Activated CD4-positive, alpha-beta T cell treated with anti-CD3 and anti-CD28 coated beads, Interleukin-2, amount 50 U/mL, for 24 hours (primary cell): ENCODE measurements at regions not wholly inside any gene's neighbourhood (a gene's known extent, or its start where the extent isn't known, plus 50 kb on each side); places are given as distances from the start of the nearest gene placed in this dataset.

Experiments used
- DNase-seq, 2 donors: peaks; one replicate each; pipeline ENCODE4 v3.0.0-alpha.2; 2020; ENCODE audit warnings: low read depth in 1 of 2, low spot score in 1 of 2

DNA sequence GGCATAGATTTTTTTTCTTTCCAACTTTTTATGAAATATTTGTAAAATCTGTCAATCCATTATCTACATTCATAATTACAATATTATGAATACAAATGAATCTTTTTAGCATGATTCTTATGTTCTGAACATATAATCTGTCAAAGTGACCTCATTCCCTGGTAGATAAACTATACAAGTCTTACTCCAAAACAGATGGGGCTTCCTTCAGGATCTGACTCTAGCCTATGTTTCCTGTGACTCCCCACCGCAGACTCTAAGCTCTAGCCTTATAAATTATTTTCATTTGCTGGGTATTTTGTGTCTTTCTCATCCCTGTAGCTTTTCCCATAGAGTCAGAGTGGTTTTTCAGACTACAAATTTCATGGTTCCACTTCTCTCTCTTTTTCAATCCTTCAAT lies 202.1 kb upstream of the KITLG start:
- DNase-seq = no peak

DNA sequence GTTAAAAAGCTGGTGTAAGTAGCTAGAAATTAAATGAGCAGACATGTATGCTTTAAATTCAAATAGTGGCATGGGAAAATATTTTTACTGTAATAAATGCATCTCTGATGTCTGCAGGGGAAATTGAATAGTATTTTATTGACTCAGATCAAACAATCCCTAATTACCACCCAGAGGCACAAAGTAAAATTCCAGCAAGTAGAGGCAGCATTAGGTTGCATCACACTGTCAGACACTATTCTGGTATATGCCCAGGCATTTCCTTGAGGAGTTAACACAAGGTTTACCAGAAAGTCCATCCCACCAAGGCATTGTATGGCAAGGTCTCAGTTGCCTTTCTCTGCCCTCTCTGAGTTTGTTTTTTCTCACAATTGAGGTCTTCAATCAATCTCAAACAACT lies 201.6 kb upstream of the KITLG start:
- DNase-seq = no peak

DNA sequence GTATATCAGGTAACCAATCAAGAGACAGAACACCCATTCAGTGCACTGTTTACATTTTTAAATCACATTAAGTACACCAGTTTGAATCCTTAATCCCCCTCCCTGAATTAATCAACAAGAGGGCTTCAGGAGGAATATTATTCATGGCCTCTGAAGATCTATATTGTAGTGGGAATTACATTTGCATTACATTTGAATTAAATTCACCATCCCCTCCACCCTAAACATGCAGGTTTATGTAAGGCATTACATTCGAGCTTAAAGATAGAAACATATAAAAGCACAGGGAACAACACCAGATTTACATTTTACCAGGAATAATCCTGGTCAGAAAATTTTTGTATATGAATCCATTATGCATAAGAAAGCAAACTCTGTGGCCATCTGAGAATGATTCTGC lies 197.8 kb upstream of the KITLG start:
- DNase-seq = no peak

DNA sequence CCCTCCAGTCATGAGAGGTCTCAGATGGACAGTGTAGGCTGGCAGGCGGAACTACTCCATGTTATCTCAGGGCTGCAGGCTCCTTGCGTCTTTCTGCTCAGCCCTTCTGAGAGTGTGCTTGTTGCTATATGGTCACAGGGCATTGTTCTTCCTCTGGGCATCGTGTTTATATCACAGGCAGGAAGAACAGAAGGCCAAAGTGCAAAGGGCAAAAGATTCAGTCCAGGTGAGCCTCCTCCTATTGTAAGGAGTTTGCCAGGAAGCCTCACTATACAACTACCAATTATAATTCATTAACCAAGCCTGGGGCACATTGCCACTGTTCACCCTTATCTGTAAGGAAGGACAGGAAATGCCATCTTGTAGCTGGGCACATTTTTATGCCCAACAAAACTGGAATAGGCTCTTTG lies 195.5 kb upstream of the KITLG start:
- no peak for DNase-seq

DNA sequence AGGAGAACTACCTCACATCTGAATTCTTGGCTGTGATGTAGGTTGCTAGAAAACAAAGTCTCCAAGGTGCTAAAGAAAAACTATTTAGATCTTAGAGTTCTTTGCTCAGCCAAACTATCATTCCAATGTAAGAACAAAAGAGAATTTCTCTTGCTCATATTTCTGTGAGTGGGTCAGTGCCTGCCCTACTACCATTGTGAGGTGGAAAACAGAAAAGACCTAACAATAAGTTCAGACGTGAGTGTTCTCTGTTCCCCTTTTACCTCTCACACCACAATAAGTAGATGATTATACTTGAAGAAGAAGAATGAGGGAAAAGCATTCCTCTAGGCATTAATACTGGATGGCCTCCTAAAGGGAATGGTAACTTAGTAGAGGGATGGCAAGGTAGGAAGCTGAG lies 187.4 kb upstream of the KITLG start:
- DNase-seq = no peak

DNA sequence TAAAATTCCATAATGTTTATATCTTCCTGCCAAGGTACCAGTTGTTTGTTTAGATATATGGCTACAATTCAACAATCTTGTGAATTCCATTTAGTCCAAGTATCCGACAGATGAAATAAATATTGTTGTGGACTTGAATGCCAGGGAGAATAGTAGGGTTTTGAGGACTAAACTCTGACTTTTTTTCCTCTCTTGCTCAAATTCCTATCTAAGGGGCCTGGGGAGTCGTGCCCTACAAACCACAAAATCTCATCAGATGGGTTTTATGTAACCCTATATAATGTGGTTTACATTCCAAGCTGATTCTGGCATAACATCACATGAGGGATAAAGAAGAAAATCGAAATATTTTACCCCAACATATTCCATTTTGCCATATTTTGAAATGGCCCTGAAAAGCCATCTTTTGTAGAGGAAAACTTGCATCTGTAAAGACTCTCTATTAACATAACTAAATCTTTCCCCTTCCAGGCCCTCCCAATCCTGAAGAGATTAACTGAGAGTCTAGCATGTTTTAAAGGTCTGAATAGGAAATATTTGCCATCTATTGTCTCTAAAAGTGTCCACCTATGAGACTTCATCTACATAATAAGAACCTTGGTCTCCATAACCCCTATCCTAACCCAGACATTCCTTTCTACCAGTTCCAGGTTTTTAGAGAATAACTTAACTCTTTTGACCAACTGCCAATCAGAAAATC lies 184.7 kb upstream of the KITLG start:
- DNase-seq = no peak

DNA sequence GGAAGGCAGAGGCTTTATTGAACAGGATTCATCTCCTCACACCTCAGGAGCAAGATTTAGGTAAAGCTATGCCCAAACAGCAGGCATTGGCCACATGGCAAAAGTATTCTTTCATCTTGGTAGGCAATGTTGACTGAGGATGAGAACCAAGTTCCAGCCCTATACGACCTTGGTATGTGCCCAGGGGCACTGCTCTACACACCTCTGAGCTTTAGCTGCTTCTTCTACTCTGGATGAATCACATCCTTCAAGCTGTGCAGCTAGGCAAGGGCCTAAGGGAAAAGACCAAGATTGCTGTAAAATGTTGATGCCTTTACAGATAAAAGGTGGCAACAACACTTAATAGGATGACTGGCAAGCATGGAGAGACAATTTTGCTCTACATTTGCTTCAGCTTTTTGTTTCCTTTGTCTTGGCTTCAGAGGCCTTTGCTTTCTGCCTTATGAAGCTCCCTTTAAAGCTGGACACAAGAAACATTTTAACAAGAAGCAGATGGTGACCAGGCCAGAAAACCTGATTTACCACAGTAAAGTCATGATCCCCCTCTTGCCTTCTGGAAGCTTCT lies 183.3 kb upstream of the KITLG start:
- DNase-seq = no peak

DNA sequence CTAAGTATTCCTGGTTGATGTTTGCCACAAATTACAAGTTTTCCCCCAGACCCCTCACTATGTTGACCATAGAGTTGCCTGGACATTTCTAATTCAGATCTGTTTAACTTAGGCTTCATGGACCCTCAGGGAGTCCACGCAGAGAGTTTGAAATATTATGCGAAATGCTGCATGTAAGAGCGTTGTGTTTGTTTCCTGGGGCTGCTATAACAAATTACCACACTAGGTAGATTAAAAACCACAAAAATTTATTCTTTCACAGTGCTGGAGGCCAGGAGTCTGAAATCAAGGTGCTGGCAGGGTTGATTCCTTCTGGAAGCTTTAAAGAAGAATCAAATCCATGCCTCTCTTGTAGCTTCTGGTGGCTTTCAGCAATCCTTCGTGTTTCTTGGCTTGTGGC lies 177.9 kb upstream of the KITLG start:
- DNase-seq = no peak

DNA sequence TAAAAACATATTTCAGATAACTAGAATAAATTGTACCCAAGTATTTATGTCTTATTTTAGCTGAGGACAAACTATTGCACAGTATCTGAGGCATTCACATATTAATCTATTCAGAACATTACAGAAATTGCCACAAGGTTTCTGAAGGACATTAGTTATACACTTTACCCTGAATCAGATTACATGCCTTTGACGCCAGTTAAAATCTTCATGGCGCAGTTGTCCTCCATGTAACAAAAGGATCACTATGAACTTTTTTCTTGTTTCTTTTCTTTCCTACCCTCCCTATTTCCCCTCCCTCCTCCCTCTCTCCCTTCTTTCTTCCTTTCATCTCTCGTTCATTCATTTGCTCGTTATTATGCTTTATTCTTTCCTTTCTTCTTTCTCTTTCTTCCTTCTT lies 176.6 kb upstream of the KITLG start:
- no peak for DNase-seq

DNA sequence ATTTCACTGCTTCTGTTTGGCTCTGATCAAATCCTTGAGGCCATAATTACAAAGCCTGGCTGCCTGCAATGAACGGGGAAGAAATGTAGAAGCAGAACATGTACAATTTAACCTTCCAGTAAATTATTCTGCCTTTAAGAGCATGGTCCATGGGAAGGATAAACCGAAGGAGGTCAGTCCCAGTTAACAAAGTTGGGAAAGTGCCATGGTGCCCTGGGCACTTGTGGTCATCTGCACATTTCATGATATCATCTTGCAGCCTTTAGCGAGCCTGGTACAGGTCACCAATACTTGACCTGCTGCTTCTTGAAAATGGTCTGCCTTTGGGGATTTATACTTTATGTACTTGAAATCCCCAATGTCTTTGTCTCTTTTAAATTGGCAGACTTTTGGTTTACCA lies 175.9 kb upstream of the KITLG start:
- no peak for DNase-seq

DNA sequence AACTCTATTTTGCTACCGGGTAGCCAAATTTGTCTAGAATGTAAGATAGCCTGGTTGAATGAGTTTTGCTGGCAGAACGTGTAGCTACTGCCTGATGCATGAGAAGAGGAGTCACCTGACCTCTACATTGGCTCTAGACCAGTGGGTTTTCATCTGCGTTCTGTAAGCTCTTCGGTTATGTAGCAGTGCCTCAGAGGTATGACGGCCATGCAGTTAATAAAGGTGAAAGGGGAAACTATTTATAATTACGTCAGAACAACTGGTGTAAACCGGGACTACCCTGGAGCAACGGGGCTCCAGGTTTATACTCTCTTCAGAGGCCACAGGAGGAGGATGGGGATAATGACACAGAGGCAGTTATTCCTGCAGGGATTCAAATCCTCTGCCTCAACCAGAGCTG lies 173.4 kb upstream of the KITLG start:
- DNase-seq = no peak

DNA sequence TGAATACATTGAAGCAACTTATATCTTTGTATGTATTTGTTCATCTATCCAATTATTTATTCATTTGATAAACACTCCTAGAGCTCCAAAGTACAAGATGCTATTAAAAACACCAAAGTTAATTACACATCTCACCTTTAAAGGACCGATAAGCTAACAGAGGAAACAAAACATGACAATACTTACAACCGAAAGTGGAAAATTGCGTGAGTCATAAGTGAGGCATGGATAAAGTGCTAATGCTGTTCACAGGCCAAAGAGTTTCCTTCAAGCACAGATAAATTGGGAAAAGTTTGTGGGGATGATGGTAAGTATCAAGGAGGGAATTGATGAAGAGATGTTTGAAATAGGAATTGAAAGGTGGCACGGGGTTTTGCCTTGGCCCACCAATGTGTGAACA lies 172.8 kb upstream of the KITLG start:
- DNase-seq = no peak

DNA sequence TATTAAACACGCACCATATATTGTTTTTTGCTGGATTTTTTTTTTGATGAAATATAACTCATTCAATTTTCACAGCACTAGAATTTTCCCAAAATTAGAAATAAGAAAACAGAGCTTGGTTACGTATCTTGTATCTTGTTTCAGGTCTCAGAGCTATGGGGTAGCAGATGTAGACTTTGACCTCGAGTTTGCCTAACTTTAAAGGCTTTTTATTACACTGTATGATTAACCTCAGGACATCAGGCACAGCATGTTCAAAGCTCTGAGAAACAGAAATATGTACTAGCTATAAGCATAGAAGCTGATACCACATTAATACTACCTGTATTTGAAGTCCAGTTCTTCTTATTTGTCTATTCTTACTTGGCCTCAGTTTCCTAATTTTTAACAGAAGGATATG lies 171.9 kb upstream of the KITLG start:
- DNase-seq = no peak

DNA sequence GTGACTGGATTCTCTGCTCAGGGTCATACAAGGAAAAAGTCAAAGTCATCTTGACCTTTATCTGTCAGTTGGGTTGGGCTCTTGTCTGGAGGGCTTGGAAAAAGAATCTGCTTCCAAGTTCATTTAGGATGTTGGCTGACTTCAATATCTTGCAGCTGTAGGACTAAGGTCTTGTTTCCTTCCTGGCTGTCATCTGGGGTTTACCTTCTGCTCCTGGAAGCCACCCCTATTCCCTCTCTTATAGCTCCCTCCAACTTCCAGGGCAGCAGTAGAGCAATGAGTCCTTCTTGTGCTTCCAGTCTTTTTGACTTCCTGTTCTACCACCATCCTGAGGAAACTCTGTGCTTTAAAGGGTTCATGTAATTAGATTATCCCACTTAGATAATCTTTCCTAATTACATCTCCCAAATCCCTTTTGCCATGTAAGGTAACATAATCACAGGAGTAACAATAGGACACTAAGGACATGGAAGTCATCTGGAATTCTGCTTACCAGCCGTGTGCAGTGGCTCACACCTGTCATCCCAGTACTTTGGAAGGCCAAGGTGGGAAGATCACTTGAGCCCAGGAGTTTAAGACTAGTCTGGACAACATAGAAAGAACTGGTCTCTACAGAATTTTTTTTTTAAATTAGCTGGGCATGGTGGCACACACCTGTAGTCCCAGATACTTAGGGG lies 170.7 kb upstream of the KITLG start:
- DNase-seq = no peak

DNA sequence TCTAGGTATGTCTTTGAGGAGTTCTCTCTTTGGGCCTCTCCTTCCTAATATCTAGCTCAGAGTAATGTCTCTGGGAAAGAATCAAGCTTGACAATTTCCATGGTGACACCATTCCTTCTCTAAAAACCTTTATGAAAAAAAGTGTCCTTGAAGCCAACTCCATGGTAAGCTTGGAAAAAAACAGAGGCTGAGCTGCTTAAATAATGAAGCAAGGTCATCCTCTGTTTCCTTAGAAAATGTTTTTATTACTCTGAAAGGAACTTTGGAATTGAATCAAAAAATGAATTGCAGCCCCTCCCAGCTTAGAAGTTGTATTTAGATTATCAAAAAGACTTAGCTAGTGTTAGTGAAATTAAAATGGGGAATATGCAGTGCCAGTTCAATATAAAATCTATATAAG lies 166.1 kb upstream of the KITLG start:
- no peak for DNase-seq

DNA sequence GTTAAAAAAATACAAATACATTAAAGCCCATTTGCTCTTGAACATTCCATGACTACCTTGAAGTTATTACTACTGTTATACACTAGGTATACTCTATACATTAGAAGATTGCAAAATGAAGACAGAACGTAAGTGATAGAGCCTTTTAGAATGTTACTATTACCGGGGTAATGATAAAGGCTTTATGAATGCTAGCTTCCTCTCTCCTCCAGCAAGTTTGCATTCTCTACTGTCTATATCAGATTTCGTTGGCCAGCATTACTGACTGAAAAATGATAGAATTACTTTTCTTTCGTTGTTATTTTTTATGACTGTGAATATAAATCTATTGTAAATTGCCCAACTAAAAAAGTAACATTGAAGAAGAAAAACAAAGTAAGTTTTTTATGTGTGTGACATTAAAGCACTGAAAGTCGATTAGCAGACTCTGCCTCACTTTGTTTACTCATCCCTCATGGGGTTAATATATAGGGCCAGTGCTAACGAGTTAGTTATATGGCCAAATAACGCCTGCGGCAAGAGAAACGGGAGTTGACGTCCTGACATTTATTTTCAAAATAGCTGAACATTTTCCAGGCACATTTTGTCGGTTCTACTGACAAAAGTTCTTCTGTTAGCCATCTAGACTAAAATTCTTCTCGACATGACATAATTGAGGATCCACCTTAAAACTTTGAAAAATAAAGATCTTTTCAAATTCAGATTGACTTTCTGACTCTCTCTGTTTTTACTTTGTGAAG lies 163.8 kb upstream of the KITLG start:
- DNase-seq = no peak

DNA sequence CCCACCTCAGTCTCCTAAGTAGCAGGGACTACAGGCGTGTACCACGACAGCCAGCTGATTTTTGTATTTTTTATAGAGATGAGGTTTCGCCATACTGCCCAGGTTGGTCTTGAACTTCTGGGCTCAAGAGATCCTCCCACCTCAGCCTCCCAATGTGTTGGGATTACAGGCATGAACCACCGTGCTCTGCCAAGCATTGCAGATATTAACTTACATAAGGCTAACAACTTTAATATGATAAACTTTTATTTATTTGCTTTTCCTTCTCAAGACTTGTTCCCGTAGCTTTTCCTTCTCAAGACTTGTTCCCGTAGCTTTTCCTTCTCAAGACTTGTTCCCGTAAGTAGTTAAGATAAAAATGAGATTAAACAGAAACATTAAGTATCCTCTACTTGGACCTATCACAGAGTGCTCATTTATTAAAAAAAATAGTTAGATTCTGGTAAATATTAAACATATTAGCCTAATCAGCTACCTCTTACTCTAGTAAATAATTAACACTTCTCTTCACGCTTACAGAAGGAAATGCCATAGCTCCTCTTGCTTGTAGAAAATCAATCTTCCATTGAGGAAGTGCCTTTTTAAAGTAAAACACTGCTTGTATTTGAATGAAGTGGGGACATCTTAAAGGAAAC lies 157.7 kb upstream of the KITLG start:
- DNase-seq = no peak

DNA sequence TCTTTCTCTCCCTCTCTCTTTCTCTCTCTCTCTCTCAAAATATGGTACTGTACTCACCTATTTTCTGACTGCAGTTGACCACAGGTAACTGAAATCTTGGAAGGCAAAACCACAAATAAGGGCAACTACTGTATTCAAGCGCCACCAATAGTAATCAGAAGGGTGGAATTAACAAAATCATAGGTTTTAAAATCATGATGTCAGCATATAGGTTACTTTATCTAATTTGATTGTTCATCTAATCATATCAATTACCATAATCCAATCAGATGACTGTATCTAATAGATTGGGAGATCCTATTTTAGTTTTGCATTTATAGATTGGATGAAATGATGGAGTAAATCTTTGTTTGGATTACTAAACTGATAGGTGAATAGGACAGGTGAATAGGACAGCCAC lies 155.8 kb upstream of the KITLG start:
- DNase-seq = no peak

DNA sequence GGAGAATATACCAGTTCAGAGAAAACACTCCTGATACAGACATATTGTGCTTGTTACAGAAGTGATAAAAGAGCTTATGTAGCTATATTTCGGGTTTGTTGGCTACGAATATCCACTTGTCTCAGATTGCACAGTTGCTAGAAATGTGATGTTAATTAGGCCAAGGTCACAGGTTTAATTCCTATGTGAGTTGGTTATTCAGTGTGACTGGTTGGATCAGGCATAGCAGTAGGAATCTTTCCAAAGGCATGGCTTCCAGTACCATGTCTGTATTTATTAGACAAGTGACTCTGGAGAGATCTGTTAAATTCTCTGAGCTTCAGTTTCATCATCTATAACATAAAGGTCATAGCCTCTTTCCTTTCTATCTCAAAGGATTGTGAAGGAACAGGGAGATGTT lies 152.7 kb upstream of the KITLG start:
- DNase-seq = no peak

DNA sequence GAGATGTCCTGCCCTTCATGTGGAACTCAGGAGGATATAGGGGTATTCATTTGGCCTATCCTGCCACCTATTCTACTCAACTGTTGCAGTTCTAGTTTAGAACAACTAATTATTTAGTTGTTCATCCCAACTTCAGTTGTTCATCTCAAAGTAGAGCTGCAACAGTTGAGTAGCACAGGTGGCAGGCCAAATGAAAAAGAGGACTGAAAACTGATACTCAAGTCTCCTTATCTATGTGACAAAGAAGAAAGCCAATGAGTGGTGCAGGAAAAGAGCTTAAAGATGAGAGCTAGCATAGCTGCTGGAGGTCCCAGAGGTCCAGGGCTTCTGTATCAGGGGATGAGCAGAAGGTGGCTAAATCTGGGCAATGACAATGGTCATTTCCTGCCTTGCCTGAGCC lies 148.9 kb upstream of the KITLG start:
- DNase-seq = no peak

DNA sequence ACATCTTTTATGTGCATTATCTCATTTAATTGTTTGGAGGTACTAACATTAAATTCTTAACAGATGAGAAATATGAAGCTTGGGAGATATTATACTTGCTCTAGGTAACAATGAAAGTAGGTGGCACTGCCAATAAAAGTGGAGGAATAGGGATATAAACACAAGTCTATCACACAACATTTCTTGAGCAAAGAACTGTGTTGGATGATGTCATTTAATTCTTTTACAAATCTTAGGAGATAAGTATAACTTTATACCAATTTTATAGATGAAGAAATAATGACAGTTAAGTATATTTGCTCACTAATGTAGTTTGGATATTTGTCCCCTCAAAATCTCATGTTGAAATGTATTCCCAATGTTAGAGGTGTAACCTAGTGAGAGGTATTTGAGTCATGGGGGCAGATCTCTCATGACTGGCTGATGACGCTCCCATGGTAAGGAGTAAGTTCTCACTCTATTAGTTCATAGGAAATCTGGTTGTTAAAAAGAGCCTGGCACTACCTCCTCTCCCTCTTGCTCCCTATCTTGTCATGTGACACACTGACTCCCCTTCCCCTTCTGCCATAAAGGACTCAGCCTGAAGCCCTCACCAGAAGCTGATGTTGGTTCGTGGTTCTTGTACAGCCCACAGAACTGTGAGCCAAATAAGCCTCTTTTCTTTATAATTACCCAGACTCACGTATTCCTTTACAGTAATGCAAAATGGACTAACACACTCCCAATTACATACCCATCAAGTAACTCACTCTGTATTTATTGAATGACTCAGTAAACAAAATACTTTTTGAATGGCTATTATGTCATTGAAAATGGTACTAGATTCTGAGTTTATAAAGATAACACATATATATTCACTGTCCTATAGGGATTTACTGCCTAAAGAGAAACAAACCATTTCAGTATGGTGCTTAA lies 146.8 kb upstream of the KITLG start:
- DNase-seq = no peak
